ENCODE measurements at regions not wholly inside any gene's neighbourhood (a gene's known extent, or its start where the extent isn't known, plus 50 kb on each side); places are given as distances from the start of the nearest gene placed in this dataset.

GRCh38 chr2:157061799-157062198, 195.7 kb upstream of the GALNT5 start:
- Histone ChIP-seq H3K4me2 (ENCODE audit: low read length) (no peak overlapping the region), H3K4me1 (ENCODE audit: low read length) (peaks cover 40% of the 10 kb centered on the region), H2AFZ (ENCODE audit: low read depth, low read length) (no peak overlapping the region), H3K4me3 (ENCODE audit: low read length) (no peak overlapping the region), H4K20me1 (ENCODE audit: insufficient read depth, low read length) (no peaks in the 10 kb centered on the region), H3K9ac (ENCODE audit: low read length) (no peak overlapping the region), H3K36me3 (replicated peaks; ENCODE audit: low read depth, low read length) (no peaks in the 10 kb centered on the region), H3K27me3 (ENCODE audit: low read depth, low read length) (no peaks in the 10 kb centered on the region), H3K79me2 (ENCODE audit: low read length) (no peaks in the 10 kb centered on the region), H3K9me3 (ENCODE audit: insufficient read depth, low read length) (no peaks in the 10 kb centered on the region), H3K27ac (ENCODE audit: low read length) (no peak overlapping the region)
- TF ChIP-seq CTCF (IDR thresholded peaks at IDR 0.05; ENCODE audit: low read depth, low read length) (no peak), EZH2phosphoT487 (IDR thresholded peaks at IDR 0.05; ENCODE audit: low read depth) (no peak)

GRCh38 chr2:157067562-157067961, 189.9 kb upstream of the GALNT5 start:
- no peak overlapping the region for H3K9ac ChIP-seq (ENCODE audit: low read length)
- H3K4me2 ChIP-seq (ENCODE audit: low read length) = 0 out of 2 replicates have a peak overlapping the region, but pooled peaks have one; percentile 15
- peaks cover 33% of the 10 kb centered on the region for H3K4me1 ChIP-seq (ENCODE audit: low read length)
- H3K27ac ChIP-seq (ENCODE audit: low read length) = no peak overlapping the region
- no peaks in the 10 kb centered on the region for H4K20me1 ChIP-seq (ENCODE audit: insufficient read depth, low read length)
- TF ChIP-seq CTCF (IDR thresholded peaks at IDR 0.05; ENCODE audit: low read depth, low read length) (no peak), EZH2phosphoT487 (IDR thresholded peaks at IDR 0.05; ENCODE audit: low read depth) (no peak)
- no peaks in the 10 kb centered on the region for H3K9me3 ChIP-seq (ENCODE audit: insufficient read depth, low read length)
- no peak overlapping the region for H2AFZ ChIP-seq (ENCODE audit: low read depth, low read length)
- no peaks in the 10 kb centered on the region for H3K27me3 ChIP-seq (ENCODE audit: low read depth, low read length)
- H3K36me3 ChIP-seq (replicated peaks; ENCODE audit: low read depth, low read length) = no peaks in the 10 kb centered on the region
- H3K4me3 ChIP-seq (ENCODE audit: low read length) = no peak overlapping the region
- H3K79me2 ChIP-seq (ENCODE audit: low read length) = no peaks in the 10 kb centered on the region

- Histone ChIP-seq H3K27ac (ENCODE audit: low read length) (no peak overlapping the region), H3K27me3 (ENCODE audit: low read depth, low read length) (no peaks in the 10 kb centered on the region), H2AFZ (ENCODE audit: low read depth, low read length) (no peak overlapping the region)
Observed at GRCh38 chr2:157068237-157068636, 189.3 kb upstream of the GALNT5 start.

GRCh38 chr2:157075924-157076323, 181.6 kb upstream of the GALNT5 start:
- no peaks in the 10 kb centered on the region for H4K20me1 ChIP-seq (ENCODE audit: insufficient read depth, low read length)
- H3K4me1 ChIP-seq (ENCODE audit: low read length) = peaks cover 44% of the 10 kb centered on the region
- peak overlapping the region; percentile 70 for H3K4me2 ChIP-seq (ENCODE audit: low read length)
- no peak overlapping the region for H2AFZ ChIP-seq (ENCODE audit: low read depth, low read length)
- H3K9ac ChIP-seq (ENCODE audit: low read length) = peak overlapping the region; percentile 41; the same call in 1 of the 2 replicates
- peak overlapping the region; percentile 89 for H3K27ac ChIP-seq (ENCODE audit: low read length)
- no peaks in the 10 kb centered on the region for H3K36me3 ChIP-seq (replicated peaks; ENCODE audit: low read depth, low read length)
- no peak for TF ChIP-seq EZH2phosphoT487 (IDR thresholded peaks at IDR 0.05; ENCODE audit: low read depth)
- no peak for TF ChIP-seq CTCF (IDR thresholded peaks at IDR 0.05; ENCODE audit: low read depth, low read length)
- no peaks in the 10 kb centered on the region for H3K9me3 ChIP-seq (ENCODE audit: insufficient read depth, low read length)
- peak overlapping the region; percentile 39 for H3K4me3 ChIP-seq (ENCODE audit: low read length)
- H3K27me3 ChIP-seq (ENCODE audit: low read depth, low read length) = no peaks in the 10 kb centered on the region
- H3K79me2 ChIP-seq (ENCODE audit: low read length) = no peaks in the 10 kb centered on the region

More at GRCh38 chr2:157068237-157068636, 189.3 kb upstream of the GALNT5 start:
- Histone ChIP-seq H3K4me3 (ENCODE audit: low read length) (no peak overlapping the region), H3K9ac (ENCODE audit: low read length) (no peak overlapping the region), H3K4me1 (ENCODE audit: low read length) (peaks cover 26% of the 10 kb centered on the region), H3K79me2 (ENCODE audit: low read length) (no peaks in the 10 kb centered on the region), H4K20me1 (ENCODE audit: insufficient read depth, low read length) (no peaks in the 10 kb centered on the region), H3K4me2 (ENCODE audit: low read length) (no peak overlapping the region), H3K36me3 (replicated peaks; ENCODE audit: low read depth, low read length) (no peaks in the 10 kb centered on the region), H3K9me3 (ENCODE audit: insufficient read depth, low read length) (no peaks in the 10 kb centered on the region)
- TF ChIP-seq EZH2phosphoT487 (IDR thresholded peaks at IDR 0.05; ENCODE audit: low read depth) = no peak
- no peak for TF ChIP-seq CTCF (IDR thresholded peaks at IDR 0.05; ENCODE audit: low read depth, low read length)
